Ishikawa (cell line): ENCODE measurements at regions not wholly inside any gene's neighbourhood (a gene's known extent, or its start where the extent isn't known, plus 50 kb on each side); places are given as distances from the start of the nearest gene placed in this dataset.

ENCODE experiments used
- CEBPB ChIP-seq: IDR thresholded peaks from 2 replicates; pipeline ENCODE4 v1.6.1; 2012
- CREB1 ChIP-seq: IDR thresholded peaks from 2 replicates; pipeline ENCODE4 v1.6.1; 2012; ENCODE audit warnings: low read depth
- EGR1 ChIP-seq: IDR thresholded peaks from 2 replicates; pipeline ENCODE4 v1.6.1; 2012
- EP300 ChIP-seq: IDR thresholded peaks from 2 replicates; pipeline ENCODE4 v1.6.1; 2012; ENCODE audit warnings: borderline replicate concordance
- FOXM1 ChIP-seq: IDR thresholded peaks from 2 replicates; pipeline ENCODE4 v1.6.1; 2012; ENCODE audit warnings: low read depth, borderline replicate concordance
- MAX ChIP-seq: IDR thresholded peaks from 2 replicates; pipeline ENCODE4 v1.6.1; 2012
- NFIC ChIP-seq: IDR thresholded peaks from 2 replicates; pipeline ENCODE4 v1.6.1; 2012
- RAD21 ChIP-seq: IDR thresholded peaks from 2 replicates; pipeline ENCODE4 v1.6.1; 2012; ENCODE audit warnings: low read depth
- REST ChIP-seq: IDR thresholded peaks from 2 replicates; pipeline ENCODE4 v1.6.1; 2012; ENCODE audit warnings: low read depth, mild to moderate bottlenecking
- TAF1 ChIP-seq: IDR thresholded peaks from 2 replicates; pipeline ENCODE4 v1.6.1; 2012; ENCODE audit warnings: low read depth, mild to moderate bottlenecking
- TCF12 ChIP-seq: IDR thresholded peaks from 2 replicates; pipeline ENCODE4 v1.6.1; 2012; ENCODE audit warnings: low read depth
- TEAD4 ChIP-seq: IDR thresholded peaks from 2 replicates; pipeline ENCODE4 v1.6.1; 2012
- USF1 ChIP-seq: IDR thresholded peaks from 2 replicates; pipeline ENCODE4 v1.6.1; 2012
- YY1 ChIP-seq: IDR thresholded peaks from 2 replicates; pipeline ENCODE4 v1.6.1; 2012; ENCODE audit warnings: low read depth
- ZBTB7A ChIP-seq: IDR thresholded peaks from 2 replicates; pipeline ENCODE4 v1.6.1; 2012; ENCODE audit warnings: low read depth

- TF ChIP-seq NFIC (no peak), MAX (no peak), YY1 (no peak), USF1 (no peak), RAD21 (no peak), ZBTB7A (no peak), FOXM1 (no peak), TAF1 (no peak), CREB1 (no peak), CEBPB (no peak), EP300 (no peak), EGR1 (no peak), TCF12 (no peak), TEAD4 (no peak)
Observed at GRCh38 chr6:147016440-147016839, 187.8 kb upstream of the STXBP5 start.

GRCh38 chr6:147017153-147017552, 187.1 kb upstream of the STXBP5 start:
- TF ChIP-seq TAF1 = no peak

- TF ChIP-seq USF1 (no peak), MAX (no peak), TAF1 (no peak), YY1 (no peak), REST (no peak), TEAD4 (no peak), ZBTB7A (no peak), RAD21 (no peak), EGR1 (no peak), FOXM1 (no peak), NFIC (no peak), CREB1 (no peak), TCF12 (no peak), EP300 (no peak), CEBPB (no peak)
Observed at GRCh38 chr6:147019001-147019400, 185.2 kb upstream of the STXBP5 start.

- TF ChIP-seq TAF1 = no peak
- TF ChIP-seq USF1 = no peak
- no peak for TF ChIP-seq EP300
- TF ChIP-seq TCF12 = no peak
- TF ChIP-seq CREB1 = no peak
Observed at GRCh38 chr6:147022041-147022440, 182.2 kb upstream of the STXBP5 start.

GRCh38 chr6:147023148-147023547, 181.1 kb upstream of the STXBP5 start:
- TF ChIP-seq MAX (no peak), RAD21 (no peak), NFIC (no peak), TEAD4 (no peak), TCF12 (no peak), ZBTB7A (no peak), EGR1 (no peak), FOXM1 (no peak), CEBPB (no peak)

- TF ChIP-seq NFIC (no peak), REST (no peak), EGR1 (no peak), MAX (no peak), CREB1 (no peak), TCF12 (no peak), YY1 (no peak), EP300 (no peak)
Observed at GRCh38 chr6:147023581-147023980, 180.6 kb upstream of the STXBP5 start.
